HG03064 (cell line): ENCODE measurements at regions not wholly inside any gene's neighbourhood (a gene's known extent, or its start where the extent isn't known, plus 50 kb on each side); places are given as distances from the start of the nearest gene placed in this dataset.

Source experiments
- ATAC-seq: cut with Tn5 transposase; IDR thresholded peaks from one replicate; pipeline ENCODE4 v1.9.1; 2021; ENCODE audit warnings: low read depth; ENCODE audit not compliant: unreplicated experiment

DNA sequence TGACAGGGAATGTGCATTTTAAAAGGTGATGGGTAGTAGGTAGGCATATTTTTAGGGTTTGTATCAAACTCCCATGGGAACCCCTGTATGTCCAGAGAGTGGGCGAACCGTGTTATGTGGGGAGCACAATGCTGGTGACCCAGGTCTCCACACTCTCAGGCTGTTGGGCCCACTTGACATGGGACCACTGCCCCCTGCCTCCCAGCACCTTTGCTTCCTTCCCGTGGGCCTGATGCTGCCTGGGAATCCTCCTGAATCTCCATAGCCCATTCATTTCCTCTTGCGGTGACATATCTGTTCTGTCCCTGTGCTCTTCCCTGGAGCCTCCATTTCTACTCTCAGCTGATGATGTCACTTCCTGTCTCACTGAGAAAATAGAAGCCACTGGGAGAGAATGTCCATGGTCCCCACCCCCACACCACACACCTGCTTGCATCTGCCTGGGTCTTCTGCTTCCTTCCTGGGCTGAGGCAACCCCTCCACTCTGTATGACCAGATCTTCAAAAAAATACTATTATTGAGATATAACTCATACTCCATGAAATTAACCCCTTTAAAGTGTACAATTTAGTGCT, 55.8 kb upstream of the THY1 start:
- ATAC-seq: no peak

DNA sequence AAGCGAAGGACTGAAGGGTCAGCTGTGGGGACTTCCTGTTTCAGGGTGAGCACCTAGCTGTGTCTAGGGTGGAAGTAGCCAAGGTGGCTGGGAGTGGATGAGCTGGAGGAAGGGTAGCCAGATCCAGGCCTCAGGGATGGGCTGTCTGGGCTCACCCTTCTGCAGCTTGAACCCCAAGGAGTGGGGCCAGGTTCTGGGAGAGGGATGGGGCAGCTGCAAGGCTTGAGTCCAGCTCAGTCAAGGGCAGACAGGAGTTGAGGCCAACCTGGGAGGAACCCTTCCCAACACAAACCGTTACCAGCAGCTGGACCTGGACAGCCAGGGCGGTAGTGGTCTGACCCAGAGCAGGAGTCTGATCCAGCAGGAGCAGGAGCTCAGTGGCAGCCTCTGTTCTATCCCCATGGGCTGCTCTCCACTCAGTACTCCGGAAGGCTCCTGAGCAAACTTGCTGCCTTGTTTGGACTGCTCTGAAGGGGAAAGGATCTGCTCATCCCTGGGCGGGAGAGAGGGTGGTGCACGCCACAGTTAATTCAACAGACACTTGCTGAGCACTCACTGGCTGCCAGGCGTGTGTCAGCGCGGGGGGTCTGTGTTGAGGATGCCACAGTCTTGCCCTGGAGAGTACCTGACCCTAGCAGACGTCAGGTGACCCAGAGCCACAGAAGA, 53.8 kb upstream of the THY1 start:
- ATAC-seq: no peak

GRCh38 chr11:119476038-119476437, 53.1 kb upstream of the THY1 start:
- ATAC-seq: no peak

DNA sequence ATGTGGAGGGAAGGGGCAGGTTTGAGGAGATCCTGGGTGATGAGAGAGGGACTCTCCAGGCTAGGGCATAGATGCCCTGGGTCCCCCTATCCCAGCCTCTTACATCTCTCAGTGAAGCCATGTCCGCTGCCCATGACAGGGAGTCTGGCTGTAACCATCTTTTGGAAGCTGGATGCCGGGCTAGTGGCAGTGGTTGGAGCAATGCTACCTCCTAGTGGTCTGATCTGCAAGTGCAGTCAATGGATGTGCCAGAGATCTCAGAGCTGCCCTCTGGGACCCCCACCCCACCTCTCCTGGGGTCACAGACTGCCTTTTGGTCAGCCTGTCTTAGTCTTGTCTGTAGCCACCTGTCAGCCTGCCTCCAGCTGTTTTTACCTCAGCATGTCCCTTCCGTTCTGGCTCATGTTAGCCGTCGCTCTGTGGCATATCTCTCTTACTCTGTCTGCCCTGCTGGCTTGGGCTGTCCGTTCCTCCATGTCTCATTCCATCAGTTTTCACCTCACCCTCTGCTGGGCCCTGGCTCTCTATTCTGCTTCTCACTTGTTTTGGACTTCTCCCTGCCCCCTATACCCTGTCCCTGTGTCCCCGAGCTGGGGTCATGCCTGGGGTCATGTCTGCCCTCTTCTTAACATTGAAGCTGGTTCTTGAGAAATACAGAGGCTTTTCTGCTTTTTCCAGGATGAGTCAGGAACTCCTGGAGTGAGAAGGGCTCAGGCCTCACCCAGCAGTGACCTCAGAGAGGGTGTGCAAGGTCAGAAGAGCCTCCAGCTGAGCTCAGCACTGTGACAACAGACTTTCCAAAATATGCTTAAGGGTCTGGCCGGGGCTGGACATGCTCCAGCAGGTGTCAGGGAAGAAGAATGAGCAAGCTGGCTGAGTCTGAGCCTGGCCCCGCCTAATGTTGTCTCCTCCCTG, 52.0 kb upstream of the THY1 start:
- ATAC-seq: no peak

DNA sequence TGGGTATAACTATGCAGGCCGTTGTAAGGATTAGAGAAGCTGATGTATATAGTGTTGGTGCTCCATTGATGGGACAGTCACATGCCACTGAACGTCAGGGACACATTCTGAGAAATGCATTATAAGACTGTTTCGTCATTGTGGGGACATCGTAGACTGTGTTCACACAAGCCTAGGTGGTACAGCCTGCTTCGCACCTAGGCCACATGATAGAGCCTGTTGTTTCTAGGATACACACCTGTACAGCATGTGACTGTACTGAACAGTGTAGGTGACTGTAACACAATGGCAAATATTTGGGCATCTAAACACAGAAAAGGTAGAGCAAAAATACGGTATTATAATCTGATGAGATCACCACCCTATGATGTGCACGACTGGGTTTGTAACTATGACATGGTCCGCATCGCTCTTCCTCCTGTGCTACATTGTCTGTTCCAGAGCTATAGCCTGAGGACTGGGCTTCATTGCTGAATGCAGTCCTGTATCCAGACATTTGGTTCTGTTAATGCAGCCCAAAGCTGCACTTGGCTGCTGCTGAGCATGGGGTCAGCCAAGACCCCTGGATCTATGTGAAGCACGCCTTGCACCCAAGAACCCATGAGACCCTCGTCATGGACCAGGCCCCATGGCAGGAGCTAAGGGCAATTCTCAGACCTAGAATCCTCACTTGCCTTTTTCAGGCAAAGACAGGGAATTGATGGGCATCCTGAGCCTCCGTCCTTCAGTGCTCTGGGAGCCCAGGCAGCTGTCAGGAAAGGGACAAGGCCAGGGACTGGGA, 51.1 kb upstream of the THY1 start:
- ATAC-seq: no peak

GRCh38 chr11:119473226-119473625, 50.3 kb upstream of the THY1 start:
- no peak for ATAC-seq

GRCh38 chr11:119472856-119473222, 49.9 kb upstream of the THY1 start:
- no peak for ATAC-seq
